Upper lobe of left lung (tissue), 6 donors: ENCODE measurements at regions not wholly inside any gene's neighbourhood (a gene's known extent, or its start where the extent isn't known, plus 50 kb on each side); places are given as distances from the start of the nearest gene placed in this dataset.

ENCODE experiments used
- ATAC-seq, 2 donors: fragments of 200-7000 bp; cut with Tn5 transposase; one replicate each; pipeline ENCODE4 v1.9.1; 2022; ENCODE audit warnings: mild to moderate bottlenecking in 2 of 2, moderate library complexity in 2 of 2; ENCODE audit not compliant: low FRiP score in 2 of 2
- DNase-seq, 2 donors: peaks; one replicate each; pipeline ENCODE4 v3.0.0-alpha.2; 2019 to 2020
- H3K27ac ChIP-seq, 4 donors: fragments of 200-600 bp; sonication (generic); one replicate each; pipeline ENCODE4 v1.5.1; 2016 to 2019
- H3K27me3 ChIP-seq, 4 donors: fragments of 200-600 bp; sonication (generic); one replicate each; pipeline ENCODE4 v1.5.1; 2017 to 2019
- H3K36me3 ChIP-seq, 4 donors: fragments of 200-600 bp; sonication (generic); one replicate each; pipeline ENCODE4 v1.5.1; 2016 to 2019
- H3K4me1 ChIP-seq, 4 donors: fragments of 200-600 bp; sonication (generic); one replicate each; pipeline ENCODE4 v1.5.1; 2018 to 2019
- H3K4me3 ChIP-seq, 4 donors: fragments of 200-600 bp; sonication (generic); one replicate each; pipeline ENCODE4 v1.5.1; 2017 to 2019; ENCODE audit warnings: mild to moderate bottlenecking in 2 of 4, moderate library complexity in 1 of 4
- H3K9me3 ChIP-seq, 4 donors: fragments of 200-600 bp; sonication (generic); one replicate each; pipeline ENCODE4 v1.5.1; 2018 to 2019
- EP300 ChIP-seq, 4 donors: sonication (generic); formaldehyde crosslinking; IDR thresholded peaks; one replicate each; pipeline ENCODE4 v1.5.1; 2017; ENCODE audit warnings: antibody characterized with exemption in 4 of 4, control low read depth in 2 of 4
- POLR2A ChIP-seq, 4 donors: fragments of 450-650 bp; IDR thresholded peaks; one replicate each; pipeline ENCODE4 v1.5.1; 2016 to 2017; ENCODE audit warnings: antibody characterized with exemption in 4 of 4, mild to moderate bottlenecking in 2 of 4
- POLR2AphosphoS5 ChIP-seq, 2 donors: sonication (generic); formaldehyde crosslinking; IDR thresholded peaks; one replicate each; pipeline ENCODE4 v1.5.1; 2017; ENCODE audit warnings: antibody characterized with exemption in 2 of 2
- WGBS, 2 donors: methylation state at CpG; one replicate each; pipeline ENCODE4 v1.1.5; 2017 to 2018; 5-methylcytosine and 5-hydroxymethylcytosine counted together
- TF ChIP-seq, protein P1 (sequence below), 6 experiments: fragments of 450-650 bp in 4 of 6; fragments of 200-600 bp in 2 of 6; sonication (generic) in 2 of 6; IDR thresholded peaks; one replicate each; pipeline ENCODE4 v1.5.1; 2016 to 2019; ENCODE audit warnings: antibody characterized with exemption in 6 of 6
- donor health status: DM: no; HTN: no; CAD: no; lungs with moderate emphysema.
- donor health status: DM: no; HTN: yes; CAD: no; lungs with severe emphysema.

DNA sequence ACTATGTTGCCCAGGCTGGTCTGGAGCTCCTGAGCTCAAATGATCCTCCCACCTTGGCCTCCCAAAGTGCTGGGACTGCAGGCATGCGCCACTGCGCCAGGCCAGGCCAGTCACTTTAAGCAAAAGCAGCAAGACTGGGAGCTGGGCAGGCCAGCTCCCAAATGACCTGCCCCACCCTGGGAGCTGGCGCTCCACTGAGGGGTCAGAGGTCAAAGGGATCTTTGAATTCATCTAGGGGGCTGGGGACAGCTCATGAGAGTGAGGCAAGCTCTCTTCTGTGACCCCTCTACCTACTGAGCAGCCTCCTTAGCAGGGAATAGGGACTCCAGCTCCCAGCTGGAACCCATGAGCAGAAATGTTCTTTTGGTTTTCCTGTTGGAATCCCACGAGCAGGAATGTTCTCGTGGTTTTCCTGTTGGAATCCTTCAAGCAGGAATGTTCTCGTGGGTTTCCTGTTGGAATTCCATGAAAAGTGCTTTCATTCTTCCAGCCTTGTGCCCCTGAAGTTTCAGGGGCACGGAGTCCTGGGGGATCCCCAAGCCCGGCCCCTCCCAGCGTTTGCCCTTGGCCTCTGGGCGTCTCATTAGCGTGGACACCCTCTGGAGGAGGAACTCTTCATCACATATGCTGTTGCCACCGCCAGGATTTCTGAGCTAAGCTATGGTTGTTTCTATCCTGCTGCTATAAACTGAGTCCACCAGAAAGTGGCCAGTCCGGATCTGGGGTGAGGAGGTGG lies 162.0 kb upstream of the HAAO start:
- peak overlapping the region; percentile 15 to 52 (median 22) for H3K27ac ChIP-seq
- WGBS, 2 donors = 64 to 71% methylated on average over 11 to 12 of the region's 13 CpGs
- no peak overlapping the region for H3K4me3 ChIP-seq
- TF ChIP-seq POLR2AphosphoS5 (IDR thresholded peaks at IDR 0.05) (no peak), EP300 (IDR thresholded peaks at IDR 0.05) (peak in 1 of 4 donors; percentile 34)
- H3K4me1 ChIP-seq = peaks cover 22 to 43% (median 39%) of the 10 kb centered on the region in 4 donors
- H3K36me3 ChIP-seq = no peaks in the 10 kb centered on the region
- DNase-seq (no peak), ATAC-seq (no peak)
- no peaks in the 10 kb centered on the region for H3K9me3 ChIP-seq
- no peaks in the 10 kb centered on the region for H3K27me3 ChIP-seq

DNA sequence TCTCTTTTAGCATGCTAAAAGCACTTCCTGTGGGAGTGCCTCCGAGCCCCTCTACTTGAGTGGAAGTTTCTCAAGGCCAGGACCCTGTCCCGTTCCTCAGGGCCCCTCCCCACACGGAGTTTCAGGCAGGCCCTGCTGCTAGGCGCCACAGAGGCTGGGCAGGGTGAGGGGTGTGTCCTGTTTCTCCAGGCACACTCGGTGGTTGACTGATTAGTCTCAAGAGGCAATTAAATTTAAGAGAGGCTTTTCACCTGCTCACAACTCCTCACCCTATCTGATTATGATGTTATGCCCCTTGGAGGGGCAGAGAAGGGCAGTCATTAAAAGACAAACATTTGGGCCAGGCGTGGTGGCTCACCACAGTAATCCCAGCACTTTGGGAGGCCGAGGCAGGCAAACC lies 160.8 kb upstream of the HAAO start:
- no peaks in the 10 kb centered on the region for H3K27me3 ChIP-seq
- H3K4me3 ChIP-seq = no peak overlapping the region
- TF ChIP-seq POLR2A (IDR thresholded peaks at IDR 0.05) (no peak), POLR2AphosphoS5 (IDR thresholded peaks at IDR 0.05) (no peak), EP300 (IDR thresholded peaks at IDR 0.05) (no peak)
- TF ChIP-seq, protein P1, sequence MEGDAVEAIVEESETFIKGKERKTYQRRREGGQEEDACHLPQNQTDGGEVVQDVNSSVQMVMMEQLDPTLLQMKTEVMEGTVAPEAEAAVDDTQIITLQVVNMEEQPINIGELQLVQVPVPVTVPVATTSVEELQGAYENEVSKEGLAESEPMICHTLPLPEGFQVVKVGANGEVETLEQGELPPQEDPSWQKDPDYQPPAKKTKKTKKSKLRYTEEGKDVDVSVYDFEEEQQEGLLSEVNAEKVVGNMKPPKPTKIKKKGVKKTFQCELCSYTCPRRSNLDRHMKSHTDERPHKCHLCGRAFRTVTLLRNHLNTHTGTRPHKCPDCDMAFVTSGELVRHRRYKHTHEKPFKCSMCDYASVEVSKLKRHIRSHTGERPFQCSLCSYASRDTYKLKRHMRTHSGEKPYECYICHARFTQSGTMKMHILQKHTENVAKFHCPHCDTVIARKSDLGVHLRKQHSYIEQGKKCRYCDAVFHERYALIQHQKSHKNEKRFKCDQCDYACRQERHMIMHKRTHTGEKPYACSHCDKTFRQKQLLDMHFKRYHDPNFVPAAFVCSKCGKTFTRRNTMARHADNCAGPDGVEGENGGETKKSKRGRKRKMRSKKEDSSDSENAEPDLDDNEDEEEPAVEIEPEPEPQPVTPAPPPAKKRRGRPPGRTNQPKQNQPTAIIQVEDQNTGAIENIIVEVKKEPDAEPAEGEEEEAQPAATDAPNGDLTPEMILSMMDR (IDR thresholded peaks at IDR 0.05) = no peak
- peaks cover 18 to 34% (median 32%) of the 10 kb centered on the region in 4 donors for H3K4me1 ChIP-seq
- H3K27ac ChIP-seq = peak overlapping the region in 3 of 4 donors; percentile 11 to 62 (median 30)
- 62 to 78% methylated on average over 6 to 7 of the region's 7 CpGs for WGBS, 2 donors
- no peaks in the 10 kb centered on the region for H3K9me3 ChIP-seq
- DNase-seq = no peak
- no peaks in the 10 kb centered on the region for H3K36me3 ChIP-seq
- ATAC-seq = no peak

DNA sequence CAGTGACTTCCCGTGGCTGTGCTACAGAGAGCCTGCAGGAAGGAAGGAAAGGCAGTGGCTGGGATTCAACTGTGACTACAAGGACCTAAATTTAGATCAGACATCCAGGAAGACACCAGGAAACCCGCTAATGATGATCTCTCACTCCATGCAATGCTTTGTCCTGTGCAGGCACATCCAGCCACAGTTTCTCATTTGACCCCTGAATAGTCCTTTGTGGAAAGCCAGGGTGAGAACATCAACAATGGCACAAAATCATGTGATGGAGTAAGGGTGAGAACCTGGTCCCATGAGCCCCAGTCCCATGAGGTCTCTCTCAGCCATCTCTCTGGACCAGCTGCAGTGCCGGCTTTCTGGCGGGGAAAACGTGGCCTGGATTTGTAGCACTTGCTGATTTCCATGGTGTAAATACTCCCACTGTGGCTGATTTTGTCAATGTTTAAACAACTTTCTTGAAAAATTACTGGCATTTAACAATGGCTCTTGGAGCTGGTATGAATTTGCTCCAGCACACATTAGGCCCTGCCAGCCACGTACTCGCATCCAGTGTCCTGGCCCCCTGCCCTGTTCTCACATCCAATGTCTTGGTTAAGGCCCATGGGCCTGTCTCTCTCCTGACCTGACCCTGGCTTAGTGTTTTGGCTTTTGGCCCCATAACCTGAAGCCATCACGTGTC lies 159.0 kb upstream of the HAAO start:
- DNase-seq = no peak
- TF ChIP-seq, protein P1 (IDR thresholded peaks at IDR 0.05) = no peak
- TF ChIP-seq POLR2AphosphoS5 (IDR thresholded peaks at IDR 0.05) (peak; percentile 28 to 61), EP300 (IDR thresholded peaks at IDR 0.05) (peak in 2 of 4 donors; percentile 71 to 82)
- Histone ChIP-seq H3K27ac (peak overlapping the region; percentile 55 to 74 (median 65)), H3K4me1 (peaks cover 27 to 45% (median 38%) of the 10 kb centered on the region in 4 donors), H3K4me3 (no peak overlapping the region), H3K27me3 (no peaks in the 10 kb centered on the region), H3K9me3 (no peaks in the 10 kb centered on the region), H3K36me3 (no peaks in the 10 kb centered on the region)
- no peak for ATAC-seq
- 58 to 67% methylated on average over 8 of the region's 8 CpGs for WGBS, 2 donors

DNA sequence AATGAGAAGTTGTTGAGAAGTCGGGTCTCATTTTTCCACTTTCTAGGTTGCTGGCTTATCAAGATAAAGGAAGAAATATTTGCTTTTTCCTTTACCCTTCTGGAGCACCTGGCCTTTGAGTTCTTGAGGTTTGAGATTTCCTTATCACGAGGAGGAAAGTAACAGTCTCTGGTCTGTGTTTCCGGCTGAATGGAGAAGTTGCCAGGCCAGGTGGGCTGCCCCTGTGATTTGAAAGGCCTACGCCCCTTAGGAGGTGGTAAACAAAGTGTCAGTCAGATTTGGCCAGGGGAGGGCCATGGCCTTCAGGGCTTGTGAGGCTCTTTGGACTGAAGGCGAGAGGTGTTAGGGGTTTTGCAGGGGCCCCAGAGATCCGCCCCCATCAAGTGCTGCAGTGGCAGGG lies 156.7 kb upstream of the HAAO start:
- Histone ChIP-seq H3K4me1 (peaks cover 23 to 39% (median 32%) of the 10 kb centered on the region in 4 donors), H3K4me3 (no peak overlapping the region), H3K9me3 (no peaks in the 10 kb centered on the region), H3K27me3 (no peaks in the 10 kb centered on the region), H3K36me3 (no peaks in the 10 kb centered on the region), H3K27ac (no peak overlapping the region)
- no peak for ATAC-seq
- 50 to 51% methylated on average over 5 to 6 of the region's 6 CpGs for WGBS, 2 donors
- TF ChIP-seq POLR2AphosphoS5 (IDR thresholded peaks at IDR 0.05) (no peak), EP300 (IDR thresholded peaks at IDR 0.05) (no peak), POLR2A (IDR thresholded peaks at IDR 0.05) (no peak)
- TF ChIP-seq, protein P1 (IDR thresholded peaks at IDR 0.05) = no peak
- DNase-seq = no peak

DNA sequence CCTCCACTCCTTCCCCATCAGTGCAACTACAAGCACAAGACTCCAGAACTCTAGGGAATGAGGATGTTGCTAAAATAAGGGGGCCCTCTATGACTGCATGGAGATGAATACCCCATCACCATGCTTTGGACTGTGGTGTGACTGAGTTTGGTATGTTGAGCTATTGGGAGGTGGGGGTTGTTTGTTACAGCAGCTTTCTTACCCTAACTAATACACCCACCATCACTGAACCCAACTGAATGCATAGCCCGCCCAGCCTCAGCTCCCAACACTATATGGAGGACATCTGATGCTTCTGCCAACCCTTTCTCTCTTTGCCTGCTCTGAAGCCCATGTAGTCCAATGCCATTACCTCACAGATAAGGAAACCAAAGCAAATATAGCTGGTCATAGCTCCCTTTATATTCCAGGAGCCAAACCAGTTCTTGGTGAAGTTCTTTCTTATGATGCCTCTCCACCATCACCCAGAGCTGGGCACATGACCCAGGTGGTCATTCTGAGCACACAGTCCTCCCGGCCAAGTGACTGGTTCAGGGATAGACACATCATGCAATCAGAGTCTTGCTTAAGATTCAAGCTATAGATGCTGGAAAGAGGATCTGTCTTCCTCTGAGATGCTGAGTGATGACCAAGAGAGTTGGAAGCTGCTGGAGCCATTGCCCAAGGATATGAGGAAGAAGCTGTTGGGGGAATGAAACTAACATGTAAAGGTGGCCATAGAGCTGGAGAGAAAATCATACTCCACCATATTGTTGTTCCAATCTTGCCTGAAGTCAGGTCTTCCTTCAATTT lies 155.6 kb upstream of the HAAO start:
- ATAC-seq = no peak
- no peak for DNase-seq
- Histone ChIP-seq H3K36me3 (no peaks in the 10 kb centered on the region), H3K9me3 (no peaks in the 10 kb centered on the region), H3K4me3 (no peak overlapping the region), H3K4me1 (peaks cover 19 to 30% (median 24%) of the 10 kb centered on the region in 4 donors), H3K27me3 (no peaks in the 10 kb centered on the region), H3K27ac (no peak overlapping the region)
- TF ChIP-seq, protein P1 (IDR thresholded peaks at IDR 0.05) = no peak
- TF ChIP-seq EP300 (IDR thresholded peaks at IDR 0.05) (no peak), POLR2AphosphoS5 (IDR thresholded peaks at IDR 0.05) (no peak), POLR2A (IDR thresholded peaks at IDR 0.05) (no peak)
- 90 to 92% methylated on average over 2 of the region's 2 CpGs for WGBS, 2 donors
